HepG2 (cell line): ENCODE measurements at regions not wholly inside any gene's neighbourhood (a gene's known extent, or its start where the extent isn't known, plus 50 kb on each side); places are given as distances from the start of the nearest gene placed in this dataset.

Source experiments
- ATAC-seq: fragments of 200-7000 bp; cut with Tn5 transposase; 3 replicates; pipeline ENCODE4 v1.9.1; 2020; ENCODE audit warnings: mild to moderate bottlenecking, moderate library complexity
- BruUV-seq: library from RNA; stranded (reverse); fragments of 400-500 nt; replicated peaks from 2 replicates; lab custom pipeline; 2021; lab: Mats Ljungman, UMichigan
- CTCF ChIA-PET: fragments of 300-600 bp; formaldehyde crosslinking; extraction: SDS; loops from one replicate; lab custom pipeline; 2021; ENCODE audit warnings: low total read pairs, inconsistent platforms, low intra/inter-chr PET ratio; lab: Yijun Ruan, JAX
- POLR2A ChIA-PET: fragments of 350-600 bp; sonication (Branson Sonifier 250); formaldehyde crosslinking; loops from one replicate; lab custom pipeline; 2020; ENCODE audit warnings: antibody characterized with exemption, inconsistent platforms; lab: Yijun Ruan, JAX
- DNase-seq: peaks from one replicate; pipeline ENCODE4 v3.0.0-alpha.2; 2015; ENCODE audit warnings: low spot score
- FAIRE-seq: peaks from 3 replicates; lab custom pipeline; 2011; peaks lifted over from hg19 to GRCh38; lab: Jason Lieb, UNC
- H2AFZ ChIP-seq: one replicate; pipeline ENCODE4 v1.6.1; 2011; ENCODE audit warnings: low read length, inconsistent platforms
- H3K27ac ChIP-seq: fragments of 300-600 bp; 3 replicates; pipeline ENCODE4 v1.8.0; 2011; ENCODE audit warnings: mixed run types, mild to moderate bottlenecking, mixed read lengths, low read length, inconsistent platforms; ENCODE audit not compliant: insufficient read depth; ENCODE audit errors: extremely low read length
- H3K27me3 ChIP-seq, 2 experiments: fragments of 200-600 bp in 1 of 2; 2 replicates in 1 of 2; 3 replicates in 1 of 2; pipeline versions ENCODE4 v1.6.0 to v1.8.0; 2011; ENCODE audit warnings: low read length in 2 of 2, mild to moderate bottlenecking in 2 of 2, moderate library complexity in 2 of 2, inconsistent platforms in 1 of 2; ENCODE audit not compliant: insufficient read depth in 2 of 2, control insufficient read depth in 1 of 2
- H3K36me3 ChIP-seq, 2 experiments: fragments of 200-600 bp in 1 of 2; replicated peaks in 1 of 2; 2 replicates in 1 of 2; 3 replicates in 1 of 2; pipeline versions ENCODE4 v1.5.1 to v1.8.0; 2011; ENCODE audit warnings: low read length in 2 of 2, inconsistent platforms in 1 of 2; ENCODE audit not compliant: insufficient read depth in 2 of 2, control insufficient read depth in 1 of 2
- H3K4me1 ChIP-seq: 2 replicates; pipeline ENCODE4 v1.5.1; 2012; ENCODE audit warnings: low read length, inconsistent platforms; ENCODE audit not compliant: insufficient read depth
- H3K4me2 ChIP-seq: 2 replicates; pipeline ENCODE4 v1.6.0; 2011; ENCODE audit warnings: low read depth, low read length, inconsistent platforms
- H3K4me3 ChIP-seq, 3 experiments: fragments of 200-600 bp in 1 of 3; sonication (generic), shearing (Covaris generic) in 1 of 3; replicated peaks in 1 of 3; 2 replicates each; pipeline ENCODE4 v1.5.1; 2011 to 2016; ENCODE audit warnings: low read length in 3 of 3, inconsistent platforms in 2 of 3, low read depth in 2 of 3, mild to moderate bottlenecking in 2 of 3, control low read depth in 1 of 3, mixed read lengths in 1 of 3; ENCODE audit not compliant: insufficient read depth in 1 of 3
- H3K79me2 ChIP-seq: one replicate; pipeline ENCODE4 v1.6.1; 2011; ENCODE audit warnings: low read length, inconsistent platforms; ENCODE audit not compliant: insufficient read depth
- H3K9ac ChIP-seq: 2 replicates; pipeline ENCODE4 v1.6.0; 2011; ENCODE audit warnings: mild to moderate bottlenecking, low read depth, low read length, inconsistent platforms; ENCODE audit not compliant: insufficient read depth
- H3K9me3 ChIP-seq: 2 replicates; pipeline ENCODE4 v1.5.1; 2012; ENCODE audit warnings: mild to moderate bottlenecking, low read length
- H4K20me1 ChIP-seq: 2 replicates; pipeline ENCODE4 v1.6.0; 2011; ENCODE audit warnings: inconsistent platforms, mild to moderate bottlenecking, low read length, moderate library complexity; ENCODE audit not compliant: insufficient read depth
- GPBP1L1 ChIP-seq: sonication (generic); formaldehyde crosslinking; IDR thresholded peaks from 2 replicates; pipeline ENCODE4 v1.5.0; 2020; ENCODE audit warnings: mild to moderate bottlenecking, missing genetic modification reagents
- HINFP ChIP-seq: sonication (generic); formaldehyde crosslinking; IDR thresholded peaks from 2 replicates; pipeline ENCODE4 v1.4.0; 2020; ENCODE audit warnings: low read depth, mild to moderate bottlenecking, missing genetic modification reagents
- SRSF4 ChIP-seq: fragments of 200-400 bp; formaldehyde crosslinking; IDR thresholded peaks from one replicate; pipeline ENCODE4 v1.6.1; 2018; ENCODE audit warnings: mild to moderate bottlenecking, low read depth, low read length, moderate library complexity; ENCODE audit not compliant: poor library complexity, severe bottlenecking
- SRSF9 ChIP-seq: fragments of 200-400 bp; formaldehyde crosslinking; IDR thresholded peaks from 2 replicates; pipeline ENCODE4 v1.6.1; 2018; ENCODE audit warnings: borderline replicate concordance, mild to moderate bottlenecking, low read depth, low read length; ENCODE audit not compliant: insufficient read depth, poor library complexity, severe bottlenecking
- XRCC5 ChIP-seq: fragments of 200-400 bp; formaldehyde crosslinking; optimal IDR thresholded peaks from 2 replicates; pipeline ENCODE3; 2017; ENCODE audit warnings: mild to moderate bottlenecking, low read length
- ZBTB25 ChIP-seq: IDR thresholded peaks from 2 replicates; pipeline ENCODE4 v1.6.1; 2018; ENCODE audit warnings: missing genetic modification reagents
- ZNF101 ChIP-seq: sonication (generic); formaldehyde crosslinking; IDR thresholded peaks from 2 replicates; pipeline ENCODE4 v1.4.0; 2020; ENCODE audit warnings: mild to moderate bottlenecking, low read depth, missing genetic modification reagents, borderline replicate concordance
- ZNF362 ChIP-seq: sonication (generic); formaldehyde crosslinking; IDR thresholded peaks from 2 replicates; pipeline ENCODE4 v1.4.0; 2020; ENCODE audit warnings: missing genetic modification reagents, mild to moderate bottlenecking, borderline replicate concordance
- ZNF577 ChIP-seq: sonication (generic); formaldehyde crosslinking; IDR thresholded peaks from 2 replicates; pipeline ENCODE4 v1.4.0; 2020; ENCODE audit warnings: mild to moderate bottlenecking, low read depth, missing genetic modification reagents, borderline replicate concordance
- WGBS: methylation state at CpG from one replicate; pipeline ENCODE4 v1.1.6; 2017; ENCODE audit warnings: low lambda C conversion rate; 5-methylcytosine and 5-hydroxymethylcytosine counted together
- in situ Hi-C: cut with HindIII; loops from 2 replicates; pipeline ENCODE4 v1.10.0; 2017; ENCODE audit warnings: low pct_unique_long_range_greater_than_20kb; ENCODE audit not compliant: extremely low pct_ligation_motif_present
- intact Hi-C: fragments of 100-400 bp; cut with micrococcal nuclease; formaldehyde crosslinking; loops from one replicate; pipeline ENCODE4 v1.10.0; 2022; ENCODE audit not compliant: unreplicated experiment

- TF ChIP-seq SRSF4 (no peak), ZBTB25 (CRISPR knock-in tag) (no peak), ZNF577 (CRISPR knock-in tag) (no peak)
Observed at GRCh38 chr21:16837321-16837720, 675.5 kb upstream of the CXADR start (continued).

GRCh38 chr21:16837721-16838120 is 675.1 kb upstream of the CXADR start:
- H3K27ac ChIP-seq, result no peak overlapping the region
- H3K4me1 ChIP-seq, result no peaks in the 10 kb centered on the region
- H2AFZ ChIP-seq, result no peak overlapping the region
- in situ Hi-C loops (no loop called here), intact Hi-C loops (no loop called here)
- H3K9ac ChIP-seq, result no peak overlapping the region
- TF ChIP-seq SRSF9 (no peak), XRCC5 (no peak)
- DNase-seq (no peak), ATAC-seq (no peak), FAIRE-seq (no peak)
- no peaks in the 10 kb centered on the region for H3K36me3 ChIP-seq
- ChIA-PET POLR2A (no interaction called here), CTCF (no interaction called here)
- H3K79me2 ChIP-seq, result no peaks in the 10 kb centered on the region
- H3K4me3 ChIP-seq, result no peak overlapping the region
- WGBS, result 4% methylated on average over 2 of the region's 2 CpGs
- H3K4me2 ChIP-seq, result no peak overlapping the region
- no peaks in the 10 kb centered on the region for H3K9me3 ChIP-seq
- H4K20me1 ChIP-seq, result no peaks in the 10 kb centered on the region
- H3K27me3 ChIP-seq, result no peaks in the 10 kb centered on the region
- no TSS peak for BruUV-seq

GRCh38 chr21:16838331-16838730 is 674.5 kb upstream of the CXADR start:
- no TSS peak for BruUV-seq
- Histone ChIP-seq H3K9me3 (no peaks in the 10 kb centered on the region), H3K36me3 (no peaks in the 10 kb centered on the region), H3K4me2 (no peak overlapping the region), H4K20me1 (no peaks in the 10 kb centered on the region), H3K79me2 (no peaks in the 10 kb centered on the region), H3K27me3 (no peaks in the 10 kb centered on the region), H3K27ac (no peak overlapping the region), H3K4me1 (no peaks in the 10 kb centered on the region), H3K4me3 (no peak overlapping the region)
- POLR2A ChIA-PET, result no interaction called here
- FAIRE-seq (no peak), DNase-seq (no peak)
- 4% methylated on average over 3 of the region's 3 CpGs for WGBS
- in situ Hi-C loops, result no loop called here
- intact Hi-C loops, result no loop called here
- TF ChIP-seq HINFP (CRISPR knock-in tag) (no peak), GPBP1L1 (CRISPR knock-in tag) (no peak), ZNF101 (CRISPR knock-in tag) (no peak), ZNF362 (no peak)
- TF ChIP-seq, all 625 proteins: peak for 0
- CTCF ChIA-PET, result no interaction called here
- no peak overlapping the region for H2AFZ ChIP-seq
- H3K9ac ChIP-seq, result no peak overlapping the region
- no peak for ATAC-seq
